NT2/D1 (cell line): ENCODE measurements at regions not wholly inside any gene's neighbourhood (a gene's known extent, or its start where the extent isn't known, plus 50 kb on each side); places are given as distances from the start of the nearest gene placed in this dataset.

Source experiments
- SUZ12 ChIP-seq: IDR thresholded peaks from 2 replicates; pipeline ENCODE4 v1.6.1; 2011; ENCODE audit not compliant: insufficient read length, insufficient read depth; ENCODE audit errors: extremely low read depth
- YY1 ChIP-seq: IDR thresholded peaks from 2 replicates; pipeline ENCODE4 v1.6.1; 2011; ENCODE audit not compliant: insufficient read length, insufficient read depth
- ZNF274 ChIP-seq: IDR thresholded peaks from 2 replicates; pipeline ENCODE4 v1.6.1; 2011; ENCODE audit warnings: mild to moderate bottlenecking, low read depth, low read length

GRCh38 chr17:71842986-71843385 is 277.8 kb upstream of the SOX9 start:
- no peak for TF ChIP-seq SUZ12
- TF ChIP-seq YY1, result no peak
- no peak for TF ChIP-seq ZNF274
